Loucy (cell line): ENCODE measurements at regions not wholly inside any gene's neighbourhood (a gene's known extent, or its start where the extent isn't known, plus 50 kb on each side); places are given as distances from the start of the nearest gene placed in this dataset.

Experiments
- H2AFZ ChIP-seq: fragments of 200-600 bp; sonication (generic); 2 replicates; pipeline ENCODE4 v1.6.0; 2016; ENCODE audit warnings: antibody characterized with exemption, mild to moderate bottlenecking, low read length, moderate library complexity
- H3F3A ChIP-seq: fragments of 200-600 bp; 2 replicates; pipeline ENCODE4 v1.6.0; 2016; ENCODE audit warnings: antibody characterized with exemption, low read depth, mild to moderate bottlenecking
- H3K27me3 ChIP-seq: fragments of 200-600 bp; sonication (generic); 2 replicates; pipeline ENCODE4 v1.6.1; 2014; ENCODE audit warnings: low read length, mild to moderate bottlenecking; ENCODE audit not compliant: insufficient read depth, poor library complexity, severe bottlenecking
- H3K36me3 ChIP-seq: fragments of 200-600 bp; sonication (generic); 2 replicates; pipeline ENCODE4 v1.6.1; 2016; ENCODE audit warnings: low read length; ENCODE audit not compliant: insufficient read depth
- H3K4me1 ChIP-seq: fragments of 200-600 bp; sonication (generic); 2 replicates; pipeline ENCODE4 v1.5.1; 2014; ENCODE audit warnings: low read length, mild to moderate bottlenecking; ENCODE audit not compliant: insufficient read depth, poor library complexity, severe bottlenecking
- H3K4me2 ChIP-seq: fragments of 200-600 bp; sonication (generic); 2 replicates; pipeline ENCODE4 v1.6.0; 2014; ENCODE audit warnings: antibody characterized with exemption, low read length, low read depth, mild to moderate bottlenecking; ENCODE audit not compliant: poor library complexity, severe bottlenecking
- H3K4me3 ChIP-seq: fragments of 200-600 bp; sonication (generic); 2 replicates; pipeline ENCODE4 v1.5.1; 2014; ENCODE audit warnings: low read length, mild to moderate bottlenecking, mixed read lengths; ENCODE audit not compliant: poor library complexity, severe bottlenecking
- H3K79me2 ChIP-seq: fragments of 200-600 bp; sonication (generic); 2 replicates; pipeline ENCODE4 v1.6.1; 2014; ENCODE audit warnings: low read length; ENCODE audit not compliant: insufficient read depth
- H3K9ac ChIP-seq: fragments of 200-600 bp; sonication (generic); 2 replicates; pipeline ENCODE4 v1.6.0; 2014; ENCODE audit warnings: mild to moderate bottlenecking, low read depth, low read length, moderate library complexity; ENCODE audit not compliant: poor library complexity, severe bottlenecking
- H3K9me2 ChIP-seq: fragments of 200-600 bp; sonication (generic); replicated peaks from 2 replicates; pipeline ENCODE4 v1.6.1; 2016; ENCODE audit warnings: low read depth, low read length, mixed read lengths
- H3K9me3 ChIP-seq: fragments of 200-600 bp; sonication (generic); 2 replicates; pipeline ENCODE4 v1.6.1; 2014; ENCODE audit warnings: mild to moderate bottlenecking, antibody characterized with exemption, low read length, low read depth; ENCODE audit not compliant: insufficient read depth
- H4K20me1 ChIP-seq: fragments of 200-600 bp; sonication (generic); 2 replicates; pipeline ENCODE4 v1.6.0; 2014; ENCODE audit warnings: antibody characterized with exemption, low read length, mild to moderate bottlenecking; ENCODE audit not compliant: insufficient read depth, poor library complexity, severe bottlenecking
- EZH2phosphoT487 ChIP-seq: fragments of 200-600 bp; IDR thresholded peaks from 2 replicates; pipeline ENCODE4 v1.6.1; 2018; ENCODE audit warnings: antibody characterized with exemption, mild to moderate bottlenecking, moderate library complexity, borderline replicate concordance
- TF ChIP-seq, protein P1 (sequence below): fragments of 200-600 bp; sonication (generic); conservative IDR thresholded peaks from 2 replicates; pipeline ENCODE4 v1.5.1; 2014; ENCODE audit warnings: mild to moderate bottlenecking, antibody characterized with exemption, low read length

DNA sequence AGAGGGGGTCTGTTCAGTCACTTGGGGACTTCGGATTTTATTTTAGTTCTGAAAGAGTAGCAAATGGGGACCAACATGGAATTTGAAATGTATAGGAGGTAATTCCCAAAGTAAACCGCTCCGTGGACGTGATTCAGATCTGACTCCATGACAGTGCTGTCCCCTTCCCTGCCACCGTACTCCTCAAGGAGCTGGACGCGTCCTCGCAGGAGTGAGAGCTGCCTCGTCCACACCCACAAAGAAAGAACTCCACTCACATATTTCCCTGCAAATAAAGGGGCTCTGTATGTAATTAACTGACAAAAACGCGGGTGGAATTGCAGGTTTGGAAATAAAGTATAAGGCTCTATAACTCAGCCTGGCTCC, 183.6 kb downstream of the ETS2 start:
- no peaks in the 10 kb centered on the region for H3K27me3 ChIP-seq
- H4K20me1 ChIP-seq, result no peaks in the 10 kb centered on the region
- no peaks in the 10 kb centered on the region for H3F3A ChIP-seq
- H3K4me1 ChIP-seq, result peaks cover 68% of the 10 kb centered on the region
- H3K36me3 ChIP-seq, result no peaks in the 10 kb centered on the region
- no peak overlapping the region for H2AFZ ChIP-seq
- no peak overlapping the region for H3K4me3 ChIP-seq
- H3K9ac ChIP-seq, result peak overlapping the region; percentile 65
- TF ChIP-seq EZH2phosphoT487, result no peak
- TF ChIP-seq, protein P1, sequence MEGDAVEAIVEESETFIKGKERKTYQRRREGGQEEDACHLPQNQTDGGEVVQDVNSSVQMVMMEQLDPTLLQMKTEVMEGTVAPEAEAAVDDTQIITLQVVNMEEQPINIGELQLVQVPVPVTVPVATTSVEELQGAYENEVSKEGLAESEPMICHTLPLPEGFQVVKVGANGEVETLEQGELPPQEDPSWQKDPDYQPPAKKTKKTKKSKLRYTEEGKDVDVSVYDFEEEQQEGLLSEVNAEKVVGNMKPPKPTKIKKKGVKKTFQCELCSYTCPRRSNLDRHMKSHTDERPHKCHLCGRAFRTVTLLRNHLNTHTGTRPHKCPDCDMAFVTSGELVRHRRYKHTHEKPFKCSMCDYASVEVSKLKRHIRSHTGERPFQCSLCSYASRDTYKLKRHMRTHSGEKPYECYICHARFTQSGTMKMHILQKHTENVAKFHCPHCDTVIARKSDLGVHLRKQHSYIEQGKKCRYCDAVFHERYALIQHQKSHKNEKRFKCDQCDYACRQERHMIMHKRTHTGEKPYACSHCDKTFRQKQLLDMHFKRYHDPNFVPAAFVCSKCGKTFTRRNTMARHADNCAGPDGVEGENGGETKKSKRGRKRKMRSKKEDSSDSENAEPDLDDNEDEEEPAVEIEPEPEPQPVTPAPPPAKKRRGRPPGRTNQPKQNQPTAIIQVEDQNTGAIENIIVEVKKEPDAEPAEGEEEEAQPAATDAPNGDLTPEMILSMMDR, result no peak
- no peaks in the 10 kb centered on the region for H3K79me2 ChIP-seq
- H3K9me2 ChIP-seq, result no peaks in the 10 kb centered on the region
- H3K4me2 ChIP-seq, result peak overlapping the region; percentile 59
- H3K9me3 ChIP-seq, result no peaks in the 10 kb centered on the region

DNA sequence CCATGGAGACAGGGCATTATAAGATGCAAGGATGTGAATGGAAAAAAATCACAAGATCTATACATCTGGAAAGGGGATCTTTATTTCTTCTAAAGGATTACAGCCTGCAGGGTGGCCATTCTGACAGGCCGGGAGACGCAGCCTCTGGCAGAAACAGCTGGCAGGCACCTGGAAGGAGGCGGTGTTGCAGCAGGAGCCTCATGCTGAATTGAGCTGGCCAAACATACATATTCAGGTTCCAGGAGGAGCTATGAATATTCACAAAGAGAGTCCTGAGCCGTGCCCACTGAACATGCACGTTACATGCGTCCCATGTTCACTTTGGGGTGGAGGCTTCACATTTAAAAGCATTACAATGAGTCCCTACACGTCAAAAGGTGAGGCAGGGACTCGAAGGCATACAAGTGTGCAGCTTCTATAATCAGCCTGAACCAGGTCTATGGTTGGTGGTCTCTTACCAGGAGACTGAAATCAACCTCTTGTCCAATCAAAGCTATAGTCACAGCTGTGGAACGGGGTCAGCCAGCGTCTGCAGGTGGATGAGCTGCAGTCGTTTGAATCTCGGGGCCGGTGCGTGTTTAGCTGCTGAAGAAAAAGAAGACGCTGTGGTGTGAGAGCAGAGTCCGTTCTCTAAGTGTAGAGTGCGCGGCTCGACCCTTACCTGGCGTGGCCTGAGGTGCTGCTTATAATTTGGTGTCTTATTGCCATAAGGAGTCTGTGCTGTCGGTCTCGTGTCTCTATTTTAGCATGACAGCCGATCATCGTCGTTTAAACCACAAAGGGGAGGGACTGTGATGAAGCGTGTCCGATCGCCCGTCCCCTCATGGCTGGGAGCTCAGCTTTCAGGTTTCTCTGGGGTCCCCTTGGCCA, 183.0 kb downstream of the ETS2 start:
- Histone ChIP-seq H3F3A (no peaks in the 10 kb centered on the region), H3K9ac (peak overlapping the region; percentile 65), H4K20me1 (no peaks in the 10 kb centered on the region), H3K79me2 (no peaks in the 10 kb centered on the region), H3K36me3 (no peaks in the 10 kb centered on the region), H3K9me2 (no peaks in the 10 kb centered on the region), H3K9me3 (no peaks in the 10 kb centered on the region), H3K4me2 (peak overlapping the region; percentile 59), H3K4me3 (no peak overlapping the region), H3K4me1 (peaks cover 74% of the 10 kb centered on the region), H3K27me3 (no peaks in the 10 kb centered on the region), H2AFZ (no peak overlapping the region)
- TF ChIP-seq, protein P1, result no peak
- no peak for TF ChIP-seq EZH2phosphoT487

DNA sequence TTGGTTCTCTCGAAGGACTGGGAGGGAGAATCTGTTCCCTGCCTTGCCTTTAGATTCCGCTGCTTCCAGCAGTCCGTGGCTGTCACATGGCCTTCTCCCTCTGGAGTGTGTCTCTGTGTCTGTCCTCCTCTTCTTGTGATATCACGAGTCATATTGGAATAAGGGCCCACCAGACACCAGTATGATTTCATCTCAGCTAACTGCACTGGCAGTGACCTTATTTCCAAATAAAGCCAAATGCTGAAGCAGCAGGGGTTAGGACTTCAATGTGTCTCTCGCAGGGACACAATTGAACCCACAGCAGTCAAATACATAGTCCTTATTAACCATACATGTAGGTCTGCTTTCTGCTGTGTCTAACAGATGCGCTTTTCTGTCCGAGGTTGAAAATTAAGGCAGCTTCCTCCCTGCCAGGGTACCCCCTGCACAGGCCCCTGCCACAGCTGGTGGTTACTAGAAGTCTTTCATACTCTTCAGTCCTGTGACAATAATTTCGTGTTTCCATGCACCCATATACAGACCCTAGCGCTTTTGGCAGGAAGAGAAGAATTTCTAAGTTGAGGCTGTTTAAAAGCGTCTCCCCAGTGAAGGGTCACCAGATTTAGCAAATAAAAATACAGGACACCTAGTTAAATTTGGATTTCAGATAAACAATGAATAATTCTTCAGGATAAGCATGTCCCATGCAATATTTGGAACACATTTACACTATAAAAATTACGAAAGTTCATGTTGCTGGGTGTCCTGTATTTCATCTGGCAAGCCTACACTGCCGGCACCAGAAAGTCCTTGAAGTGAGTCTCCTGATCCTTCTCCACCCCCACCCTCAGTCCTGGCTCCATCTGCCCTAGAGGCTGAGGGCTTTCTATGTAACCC, 182.1 kb downstream of the ETS2 start:
- Histone ChIP-seq H3K27me3 (no peaks in the 10 kb centered on the region), H3K4me3 (no peak overlapping the region), H3K36me3 (no peaks in the 10 kb centered on the region), H3K79me2 (no peaks in the 10 kb centered on the region), H3K9me2 (no peaks in the 10 kb centered on the region), H2AFZ (no peak overlapping the region), H3F3A (no peaks in the 10 kb centered on the region), H3K9me3 (no peaks in the 10 kb centered on the region), H3K9ac (peak overlapping the region; percentile 65), H3K4me1 (peaks cover 77% of the 10 kb centered on the region), H3K4me2 (peak overlapping the region; percentile 45), H4K20me1 (no peaks in the 10 kb centered on the region)
- TF ChIP-seq, protein P1, result no peak
- no peak for TF ChIP-seq EZH2phosphoT487
